ENCODE measurements at regions not wholly inside any gene's neighbourhood (a gene's known extent, or its start where the extent isn't known, plus 50 kb on each side); places are given as distances from the start of the nearest gene placed in this dataset.

DNA sequence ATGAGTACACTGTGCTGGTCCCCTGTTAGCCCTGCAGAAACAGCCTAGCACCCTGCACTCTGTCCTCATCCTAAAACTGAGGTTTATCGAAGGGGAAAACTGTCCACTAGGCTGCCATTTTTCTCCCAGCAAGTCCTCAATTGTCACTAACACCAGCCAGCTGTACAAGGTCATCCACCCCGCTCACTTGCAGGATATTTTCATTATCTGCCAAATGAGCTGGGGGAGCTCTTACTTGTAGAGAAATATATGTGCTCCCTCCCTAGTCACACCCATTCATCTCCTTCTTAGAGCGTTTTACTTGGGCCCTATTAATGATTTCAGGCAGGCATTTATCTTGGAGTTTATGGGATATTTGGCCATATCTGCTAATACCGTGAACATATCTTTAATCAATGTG, 413.5 kb upstream of the NFE2L3 start:
- TF ChIP-seq, protein P1, sequence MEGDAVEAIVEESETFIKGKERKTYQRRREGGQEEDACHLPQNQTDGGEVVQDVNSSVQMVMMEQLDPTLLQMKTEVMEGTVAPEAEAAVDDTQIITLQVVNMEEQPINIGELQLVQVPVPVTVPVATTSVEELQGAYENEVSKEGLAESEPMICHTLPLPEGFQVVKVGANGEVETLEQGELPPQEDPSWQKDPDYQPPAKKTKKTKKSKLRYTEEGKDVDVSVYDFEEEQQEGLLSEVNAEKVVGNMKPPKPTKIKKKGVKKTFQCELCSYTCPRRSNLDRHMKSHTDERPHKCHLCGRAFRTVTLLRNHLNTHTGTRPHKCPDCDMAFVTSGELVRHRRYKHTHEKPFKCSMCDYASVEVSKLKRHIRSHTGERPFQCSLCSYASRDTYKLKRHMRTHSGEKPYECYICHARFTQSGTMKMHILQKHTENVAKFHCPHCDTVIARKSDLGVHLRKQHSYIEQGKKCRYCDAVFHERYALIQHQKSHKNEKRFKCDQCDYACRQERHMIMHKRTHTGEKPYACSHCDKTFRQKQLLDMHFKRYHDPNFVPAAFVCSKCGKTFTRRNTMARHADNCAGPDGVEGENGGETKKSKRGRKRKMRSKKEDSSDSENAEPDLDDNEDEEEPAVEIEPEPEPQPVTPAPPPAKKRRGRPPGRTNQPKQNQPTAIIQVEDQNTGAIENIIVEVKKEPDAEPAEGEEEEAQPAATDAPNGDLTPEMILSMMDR (IDR thresholded peaks at IDR 0.05) = no peak
- TF ChIP-seq EP300 (IDR thresholded peaks at IDR 0.05) (no peak), POLR2A (IDR thresholded peaks at IDR 0.05) (no peak)
